GM19397 (cell line): ENCODE measurements at regions not wholly inside any gene's neighbourhood (a gene's known extent, or its start where the extent isn't known, plus 50 kb on each side); places are given as distances from the start of the nearest gene placed in this dataset.

ENCODE experiments used
- ATAC-seq: cut with Tn5 transposase; IDR thresholded peaks from one replicate; pipeline ENCODE4 v1.9.1; 2021; ENCODE audit warnings: mild to moderate bottlenecking, moderate library complexity; ENCODE audit not compliant: unreplicated experiment

- no peak for ATAC-seq
Measured at GRCh38 chr4:28709891-28710290, 1849.2 kb downstream of the STIM2 start.

DNA sequence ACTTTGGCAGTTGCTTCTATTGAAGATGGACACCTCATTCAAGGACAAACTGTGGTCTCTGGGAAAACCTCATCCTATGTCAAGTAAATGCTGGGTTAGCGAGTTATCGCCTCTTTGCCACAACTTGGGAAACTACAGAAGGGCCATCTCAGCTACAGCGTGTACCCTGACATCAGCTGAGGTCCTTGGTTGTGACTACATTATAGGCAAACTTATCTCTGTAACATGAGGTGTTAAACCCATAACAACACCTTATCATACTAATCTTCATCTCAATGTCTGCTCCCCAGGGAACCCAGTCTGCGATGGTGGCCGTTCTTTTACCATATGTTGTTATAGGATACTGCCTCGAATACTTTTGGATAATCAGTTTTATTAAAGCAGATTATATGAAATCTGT is 1862.7 kb downstream of the STIM2 start:
- no peak for ATAC-seq

GRCh38 chr4:28724239-28724638 is 1863.6 kb downstream of the STIM2 start:
- no peak for ATAC-seq

DNA sequence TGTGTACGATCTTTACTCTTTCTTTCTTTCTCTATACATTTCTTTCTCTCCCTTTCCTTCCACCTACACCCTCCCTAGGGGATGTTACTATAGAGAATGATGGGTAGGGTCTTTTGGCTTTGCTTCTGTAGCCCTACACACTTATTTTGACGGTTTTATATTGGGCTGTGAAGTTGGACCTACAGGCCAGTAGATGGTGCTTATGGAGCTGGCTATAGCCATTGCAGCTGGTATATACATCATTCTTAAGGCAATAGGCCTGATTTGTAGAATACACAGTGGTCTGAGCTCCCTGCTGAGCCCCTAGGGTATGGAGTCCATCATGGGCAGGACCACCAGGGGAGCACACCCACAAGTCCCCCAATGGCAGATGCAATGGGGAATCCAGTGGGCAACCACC is 1869.7 kb downstream of the STIM2 start:
- no peak for ATAC-seq

GRCh38 chr4:28744066-28744465 is 1883.4 kb downstream of the STIM2 start:
- ATAC-seq, result no peak

DNA sequence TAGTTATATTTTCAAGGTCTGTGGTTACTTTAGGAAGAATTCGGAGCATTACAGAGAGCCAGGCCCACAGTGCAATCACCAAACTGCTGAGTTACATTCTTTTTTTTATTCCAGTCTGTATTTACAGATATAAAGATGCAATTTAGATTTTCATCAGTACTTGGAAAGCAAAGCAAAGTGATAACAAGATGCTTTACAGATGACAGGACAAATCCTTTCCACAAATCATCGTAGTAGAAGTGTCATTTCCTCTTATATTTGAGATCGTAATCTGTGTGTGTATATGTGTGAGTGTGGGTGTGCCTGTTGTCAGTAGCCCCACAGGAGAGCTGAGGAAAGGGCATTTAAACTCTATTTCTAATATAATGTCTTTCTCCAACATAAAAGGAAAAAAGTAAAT is 1893.7 kb downstream of the STIM2 start:
- ATAC-seq, result no peak

- ATAC-seq, result no peak
Measured at GRCh38 chr4:28755081-28755480, 1894.4 kb downstream of the STIM2 start.

- no peak for ATAC-seq
Measured at GRCh38 chr4:28759064-28759463, 1898.4 kb downstream of the STIM2 start.

DNA sequence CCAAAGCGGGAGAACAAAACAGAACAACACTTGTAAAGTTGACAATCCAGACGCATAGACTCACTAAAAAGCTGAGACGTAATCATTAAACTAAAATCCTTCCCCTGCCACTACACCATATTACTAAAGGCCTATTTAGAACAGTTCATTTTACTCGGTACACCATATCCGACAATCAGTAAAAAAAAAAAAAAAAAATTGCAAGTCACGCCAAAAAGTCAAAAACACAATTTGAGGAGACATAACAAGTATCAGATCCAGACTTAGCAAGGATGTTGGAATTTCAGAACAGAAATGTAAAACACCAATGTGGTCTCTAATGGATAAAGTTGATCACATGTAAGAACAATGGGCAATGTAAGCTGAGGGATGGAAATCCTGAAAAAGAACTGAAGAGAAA is 1899.4 kb downstream of the STIM2 start:
- no peak for ATAC-seq

DNA sequence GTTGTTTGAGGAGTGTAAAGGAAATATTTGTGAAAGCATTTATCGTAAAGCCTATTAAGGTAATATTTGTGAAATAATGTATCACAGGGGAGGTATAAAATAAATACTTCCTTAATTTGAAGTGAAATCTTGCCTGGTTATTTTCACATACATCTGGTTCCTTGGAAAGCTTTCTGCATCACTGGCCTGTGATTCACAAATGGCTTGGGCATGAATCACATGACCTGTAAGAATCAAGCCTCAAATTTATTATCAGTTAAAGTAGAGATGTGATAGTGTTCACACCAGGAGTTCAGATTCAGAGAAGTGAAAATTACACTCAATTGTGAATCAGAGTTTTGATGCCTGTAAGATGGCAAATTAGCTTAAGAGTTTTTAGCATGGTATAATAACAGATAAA is 1911.4 kb downstream of the STIM2 start:
- ATAC-seq, result no peak

GRCh38 chr4:28772788-28773187 is 1912.1 kb downstream of the STIM2 start:
- ATAC-seq, result no peak

GRCh38 chr4:28774344-28774743 is 1913.7 kb downstream of the STIM2 start:
- no peak for ATAC-seq

DNA sequence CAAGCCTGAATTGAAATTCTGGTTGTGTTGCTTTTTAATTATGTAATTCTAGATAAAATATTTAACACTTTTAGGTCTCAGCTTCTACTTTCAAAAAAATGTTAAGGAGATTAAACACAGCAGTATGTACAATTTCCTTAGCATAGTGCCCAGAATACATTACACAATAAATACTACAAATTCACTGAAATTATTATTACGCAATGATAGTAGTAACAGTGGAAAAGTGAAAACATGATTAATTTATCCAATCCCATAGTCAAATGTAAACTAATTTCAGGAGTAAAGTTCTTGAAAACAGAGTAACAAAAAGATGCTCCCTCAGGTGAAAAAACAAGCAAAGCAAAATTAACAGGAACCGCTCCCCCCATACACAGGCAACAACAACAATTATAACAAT is 1915.4 kb downstream of the STIM2 start:
- ATAC-seq, result no peak

DNA sequence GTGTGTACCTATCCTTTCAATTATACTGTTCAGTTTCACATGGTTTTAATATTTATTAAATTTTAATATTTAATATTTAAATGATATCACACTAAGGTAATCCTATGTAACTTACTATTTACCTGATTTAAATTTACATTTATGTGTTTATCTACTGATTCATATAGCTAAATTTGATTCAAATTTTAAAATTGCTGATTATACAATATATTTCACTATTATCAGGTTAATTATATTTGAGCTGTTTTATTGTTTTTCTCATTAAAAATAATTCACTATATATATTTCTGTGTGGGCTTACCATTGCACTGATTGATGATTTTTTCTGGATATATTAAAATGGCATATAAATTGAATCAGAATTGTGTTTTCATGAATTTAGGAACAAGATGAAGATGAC is 1923.5 kb downstream of the STIM2 start:
- no peak for ATAC-seq

DNA sequence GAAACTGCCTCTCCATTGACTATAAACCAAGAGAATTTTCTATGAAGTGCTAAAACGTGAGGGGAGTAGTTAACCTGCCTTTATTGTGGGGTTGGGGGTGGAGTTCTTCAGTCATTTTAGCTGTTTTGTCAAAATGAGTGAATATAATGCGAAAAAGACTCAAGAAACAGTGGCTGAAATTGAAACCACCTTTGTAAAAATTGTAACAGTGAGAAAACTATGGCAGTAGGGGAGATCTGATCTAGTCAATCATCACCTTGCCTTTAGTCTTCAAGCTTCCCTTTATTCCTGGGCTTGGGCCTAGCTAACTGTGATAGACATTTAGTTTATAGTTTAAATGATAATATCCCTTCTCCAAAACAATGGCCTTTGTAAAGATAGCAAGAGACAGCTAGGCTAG is 1927.3 kb downstream of the STIM2 start:
- no peak for ATAC-seq

- ATAC-seq, result no peak
Measured at GRCh38 chr4:28788929-28789490, 1928.4 kb downstream of the STIM2 start.

DNA sequence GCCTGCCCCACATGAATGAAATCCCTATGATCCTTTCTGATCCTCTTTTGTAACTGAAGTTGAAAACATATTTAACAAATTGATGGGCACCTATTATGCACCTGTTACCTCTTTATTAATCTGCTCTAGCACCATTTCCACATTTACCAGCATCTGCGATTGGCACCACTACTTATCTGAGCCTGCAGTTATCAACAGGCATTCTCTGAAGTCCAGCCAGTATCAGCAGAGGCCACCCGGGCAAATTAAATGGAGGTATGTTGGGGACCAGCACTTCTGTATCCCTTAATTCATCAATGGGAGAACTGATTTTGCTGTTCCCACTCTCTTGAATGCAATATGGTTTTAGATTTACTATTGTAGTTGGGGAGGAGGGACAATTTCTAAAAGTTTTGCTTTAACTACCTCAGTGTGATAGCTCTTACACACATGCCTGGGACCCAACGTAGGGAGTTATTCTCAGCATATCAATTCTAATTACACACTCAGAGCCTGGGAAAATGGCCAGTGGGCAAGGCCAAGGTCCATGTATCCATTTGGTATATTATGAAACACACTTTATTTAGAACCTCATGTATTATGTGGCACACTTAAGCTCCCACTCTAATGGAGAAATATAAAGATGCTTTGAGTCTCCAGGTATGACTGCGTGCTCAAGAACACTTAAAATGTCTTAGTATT is 1927.1 kb upstream of the PCDH7 start:
- no peak for ATAC-seq

DNA sequence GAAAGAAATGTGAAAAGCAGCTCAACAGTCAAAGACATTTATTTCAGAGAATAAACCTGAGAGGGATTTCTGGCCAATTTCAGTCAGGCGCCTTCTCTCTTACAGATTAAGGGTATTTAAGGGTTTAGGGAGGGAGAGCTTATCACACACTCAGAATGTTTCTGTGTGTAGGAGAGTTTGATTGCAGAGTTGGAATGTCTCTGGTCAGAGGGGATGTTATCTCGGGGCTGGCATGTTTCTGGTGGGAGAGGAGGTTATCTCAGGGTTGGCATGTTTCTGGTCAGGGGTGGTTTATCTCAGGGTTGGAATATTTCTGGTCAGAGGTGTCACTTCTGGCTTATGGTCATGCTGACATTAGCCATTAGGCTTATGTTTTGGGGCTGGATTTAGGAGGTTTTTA is 1920.5 kb upstream of the PCDH7 start:
- ATAC-seq, result no peak

GRCh38 chr4:28811025-28811424 is 1909.1 kb upstream of the PCDH7 start:
- no peak for ATAC-seq

DNA sequence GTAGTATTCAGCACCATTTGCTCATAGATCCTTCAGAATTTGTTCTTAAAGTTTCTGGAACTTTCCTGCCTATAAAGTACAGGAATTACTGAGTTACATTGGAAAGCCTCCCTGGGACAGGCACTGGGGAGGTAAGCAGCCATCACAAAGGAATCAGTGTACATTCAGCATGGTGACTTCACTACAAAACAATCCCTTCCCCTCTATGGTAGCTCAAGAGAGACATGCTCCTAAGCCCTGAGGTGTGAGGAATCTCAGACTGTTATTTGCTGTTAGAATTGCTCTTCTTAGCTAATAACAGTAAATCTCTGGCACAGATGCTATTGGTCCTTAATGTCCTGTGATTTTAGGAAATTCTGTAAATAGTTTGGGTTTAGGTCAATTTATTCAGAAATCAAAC is 1898.0 kb upstream of the PCDH7 start:
- ATAC-seq, result no peak

- no peak for ATAC-seq
Measured at GRCh38 chr4:28827866-28828265, 1892.3 kb upstream of the PCDH7 start.

GRCh38 chr4:28831867-28832266 is 1888.3 kb upstream of the PCDH7 start:
- no peak for ATAC-seq

DNA sequence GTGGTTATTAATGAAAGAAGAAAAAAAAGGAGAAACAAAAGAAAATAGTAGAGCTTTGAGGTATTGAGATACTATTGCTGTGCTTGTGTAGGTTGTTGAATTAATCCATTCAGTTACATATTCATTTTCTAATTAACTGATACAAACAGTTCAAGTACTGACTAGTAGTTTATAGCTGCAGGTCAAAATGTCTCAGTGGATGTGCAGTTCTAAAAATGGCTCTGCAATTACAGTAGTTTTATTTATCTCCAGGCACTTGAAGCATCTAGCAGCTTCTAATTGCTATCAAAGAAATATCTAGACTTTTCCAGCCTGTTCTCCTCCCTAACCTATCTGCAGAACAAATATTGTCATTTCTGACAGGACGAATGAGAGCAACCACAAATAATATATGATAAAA is 1887.7 kb upstream of the PCDH7 start:
- no peak for ATAC-seq
